HEK293 (cell line): ENCODE measurements at regions not wholly inside any gene's neighbourhood (a gene's known extent, or its start where the extent isn't known, plus 50 kb on each side); places are given as distances from the start of the nearest gene placed in this dataset.

Experiments
- FEZF1 ChIP-seq: fragments of 450-650 bp; formaldehyde crosslinking; IDR thresholded peaks from 2 replicates; pipeline ENCODE4 v1.5.1; 2016; ENCODE audit warnings: missing biosample characterization, missing genetic modification characterization
- HOXD13 ChIP-seq: sonication (generic); formaldehyde crosslinking; IDR thresholded peaks from 2 replicates; pipeline ENCODE4 v1.8.0; 2022; ENCODE audit warnings: missing genetic modification reagents, borderline replicate concordance
- KLF7 ChIP-seq: fragments of 450-650 bp; formaldehyde crosslinking; IDR thresholded peaks from 2 replicates; pipeline ENCODE4 v1.5.1; 2016; ENCODE audit warnings: missing biosample characterization, missing genetic modification characterization, borderline replicate concordance
- KLF8 ChIP-seq: fragments of 450-650 bp; formaldehyde crosslinking; IDR thresholded peaks from 2 replicates; pipeline ENCODE4 v1.5.1; 2016; ENCODE audit warnings: missing biosample characterization, missing genetic modification characterization
- PRDM1 ChIP-seq: fragments of 450-650 bp; formaldehyde crosslinking; IDR thresholded peaks from 2 replicates; pipeline ENCODE4; 2016; ENCODE audit warnings: missing biosample characterization, missing genetic modification characterization
- REST ChIP-seq: fragments of 450-650 bp; formaldehyde crosslinking; IDR thresholded peaks from 2 replicates; pipeline ENCODE4 v1.5.1; 2016; ENCODE audit warnings: missing biosample characterization, missing genetic modification characterization
- TSHZ1 ChIP-seq: fragments of 450-650 bp; formaldehyde crosslinking; IDR thresholded peaks from 2 replicates; pipeline ENCODE4 v1.5.1; 2016; ENCODE audit warnings: missing biosample characterization, missing genetic modification characterization, borderline replicate concordance
- ZBTB10 ChIP-seq: fragments of 450-650 bp; formaldehyde crosslinking; IDR thresholded peaks from 2 replicates; pipeline ENCODE4 v1.5.1; 2016; ENCODE audit warnings: missing biosample characterization, missing genetic modification characterization
- ZBTB17 ChIP-seq: fragments of 450-650 bp; formaldehyde crosslinking; IDR thresholded peaks from 2 replicates; pipeline ENCODE4 v1.5.1; 2016; ENCODE audit warnings: missing biosample characterization, missing genetic modification characterization
- ZBTB21 ChIP-seq: fragments of 450-650 bp; formaldehyde crosslinking; IDR thresholded peaks from 2 replicates; pipeline ENCODE4 v1.5.1; 2017; ENCODE audit warnings: missing biosample characterization, missing genetic modification characterization
- ZBTB48 ChIP-seq: fragments of 450-650 bp; formaldehyde crosslinking; IDR thresholded peaks from 2 replicates; pipeline ENCODE4 v1.5.1; 2016; ENCODE audit warnings: missing biosample characterization, missing genetic modification characterization
- ZBTB7A ChIP-seq: fragments of 450-650 bp; formaldehyde crosslinking; IDR thresholded peaks from 2 replicates; pipeline ENCODE4 v1.5.1; 2016; ENCODE audit warnings: low read depth, missing biosample characterization, missing genetic modification characterization
- ZFP69B ChIP-seq: fragments of 450-650 bp; formaldehyde crosslinking; IDR thresholded peaks from 2 replicates; pipeline ENCODE4 v1.5.1; 2016; ENCODE audit warnings: missing biosample characterization, missing genetic modification characterization
- ZNF2 ChIP-seq: fragments of 450-650 bp; formaldehyde crosslinking; IDR thresholded peaks from 2 replicates; pipeline ENCODE4 v1.5.1; 2016; ENCODE audit warnings: missing biosample characterization, missing genetic modification characterization
- ZNF391 ChIP-seq: fragments of 450-650 bp; formaldehyde crosslinking; IDR thresholded peaks from 2 replicates; pipeline ENCODE4 v1.5.1; 2016; ENCODE audit warnings: low read depth, missing biosample characterization, missing genetic modification characterization, borderline replicate concordance
- ZNF449 ChIP-seq: fragments of 450-650 bp; formaldehyde crosslinking; IDR thresholded peaks from 2 replicates; pipeline ENCODE4 v1.5.1; 2017; ENCODE audit warnings: missing biosample characterization, mild to moderate bottlenecking, missing genetic modification characterization, moderate library complexity
- ZNF548 ChIP-seq: fragments of 450-650 bp; formaldehyde crosslinking; IDR thresholded peaks from 2 replicates; pipeline ENCODE4 v1.5.1; 2016; ENCODE audit warnings: missing biosample characterization, missing genetic modification characterization
- ZNF610 ChIP-seq: fragments of 450-650 bp; formaldehyde crosslinking; IDR thresholded peaks from 2 replicates; pipeline ENCODE4 v1.5.1; 2016; ENCODE audit warnings: missing biosample characterization, missing genetic modification characterization, borderline replicate concordance
- ZNF645 ChIP-seq: fragments of 450-650 bp; formaldehyde crosslinking; IDR thresholded peaks from 2 replicates; pipeline ENCODE4; 2016; ENCODE audit warnings: missing biosample characterization, missing genetic modification characterization
- ZNF658 ChIP-seq: fragments of 450-650 bp; formaldehyde crosslinking; IDR thresholded peaks from 2 replicates; pipeline ENCODE4; 2016; ENCODE audit warnings: missing biosample characterization, missing genetic modification characterization
- ZSCAN23 ChIP-seq: fragments of 450-650 bp; formaldehyde crosslinking; IDR thresholded peaks from 2 replicates; pipeline ENCODE4 v1.5.1; 2016; ENCODE audit warnings: missing biosample characterization, missing genetic modification characterization
- ZSCAN5A ChIP-seq: fragments of 450-650 bp; formaldehyde crosslinking; IDR thresholded peaks from 2 replicates; pipeline ENCODE4 v1.5.1; 2016; ENCODE audit warnings: missing biosample characterization, missing genetic modification characterization

GRCh38 chr19:30784850-30785457 is 412.8 kb downstream of the ZNF536 start (continued):
- TF ChIP-seq ZNF645 (tag by site-specific recombination) (no peak), ZBTB7A (tag by site-specific recombination) (0 out of 2 replicates have a peak, but pooled peaks have one; percentile 40), REST (tag by site-specific recombination) (no peak), PRDM1 (no peak), ZNF2 (tag by site-specific recombination) (peak; percentile 54; the same call in 1 of the 2 replicates), ZNF658 (no peak), ZBTB21 (tag by site-specific recombination) (no peak), TSHZ1 (tag by site-specific recombination) (no peak), KLF8 (tag by site-specific recombination) (no peak), KLF7 (no peak), ZBTB48 (tag by site-specific recombination) (0 out of 2 replicates have a peak, but pooled peaks have one; percentile 15), ZFP69B (tag by site-specific recombination) (no peak), ZBTB10 (tag by site-specific recombination) (peak; percentile 38; the same call in 1 of the 2 replicates), ZNF391 (tag by site-specific recombination) (no peak), ZSCAN23 (tag by site-specific recombination) (no peak), ZSCAN5A (no peak), FEZF1 (no peak), ZBTB17 (tag by site-specific recombination) (no peak), ZNF610 (tag by site-specific recombination) (no peak), ZNF449 (tag by site-specific recombination) (no peak), ZNF548 (tag by site-specific recombination) (0 out of 2 replicates have a peak, but pooled peaks have one; percentile 24), HOXD13 (no peak)
